Neural progenitor cell (in vitro differentiated cells): ENCODE measurements at regions not wholly inside any gene's neighbourhood (a gene's known extent, or its start where the extent isn't known, plus 50 kb on each side); places are given as distances from the start of the nearest gene placed in this dataset.
A peak's percentile ranks its signal among the peaks of the same experiment; 100 is the strongest.

Experiments
- DNase-seq: peaks from one replicate; pipeline ENCODE4 v3.0.0-alpha.2; 2016; ENCODE audit warnings: low spot score
- H2AFZ ChIP-seq: fragments of 200-600 bp; sonication (generic); replicated peaks from 2 replicates; pipeline ENCODE4 v1.6.1; 2016; ENCODE audit warnings: antibody characterized with exemption
- H3F3A ChIP-seq: fragments of 200-600 bp; sonication (generic); 2 replicates; pipeline ENCODE4 v1.6.1; 2016; ENCODE audit warnings: antibody characterized with exemption, low read depth
- H3K27ac ChIP-seq: fragments of 200-600 bp; sonication (generic); 2 replicates; pipeline ENCODE4 v1.5.1; 2016; ENCODE audit warnings: mild to moderate bottlenecking
- H3K27me3 ChIP-seq: fragments of 200-600 bp; sonication (generic); 2 replicates; pipeline ENCODE4 v1.6.1; 2016; ENCODE audit warnings: mild to moderate bottlenecking, moderate library complexity
- H3K36me3 ChIP-seq: fragments of 200-600 bp; sonication (generic); 2 replicates; pipeline ENCODE4 v1.5.1; 2016
- H3K4me1 ChIP-seq: fragments of 200-600 bp; sonication (generic); 2 replicates; pipeline ENCODE4 v1.6.1; 2016; ENCODE audit warnings: mixed run types
- H3K4me2 ChIP-seq: fragments of 200-600 bp; sonication (generic); 2 replicates; pipeline ENCODE4 v1.6.1; 2016
- H3K4me3 ChIP-seq: fragments of 200-600 bp; sonication (generic); 2 replicates; pipeline ENCODE4 v1.5.1; 2016
- H3K79me2 ChIP-seq: fragments of 200-600 bp; sonication (generic); 2 replicates; pipeline ENCODE4 v1.6.1; 2016; ENCODE audit warnings: low read depth
- H3K9ac ChIP-seq: fragments of 200-600 bp; sonication (generic); 2 replicates; pipeline ENCODE4 v1.6.1; 2016
- H3K9me3 ChIP-seq: fragments of 200-600 bp; sonication (generic); 2 replicates; pipeline ENCODE4 v1.5.1; 2016; ENCODE audit warnings: low read depth
- H4K20me1 ChIP-seq: fragments of 200-600 bp; sonication (generic); 2 replicates; pipeline ENCODE4 v1.6.1; 2016; ENCODE audit warnings: low read depth
- H3K27ac Mint-ChIP-seq: 3 replicates; pipeline ENCODE4 v1.8.0; 2021; ENCODE audit warnings: mixed read lengths
- H3K27me3 Mint-ChIP-seq: 2 replicates; pipeline ENCODE4 v1.8.0; 2022; ENCODE audit warnings: low read depth, mild to moderate bottlenecking, inconsistent platforms, moderate library complexity, mixed read lengths; ENCODE audit not compliant: insufficient read depth
- H3K36me3 Mint-ChIP-seq: 3 replicates; pipeline ENCODE4 v1.8.0; 2021; ENCODE audit warnings: mixed read lengths
- H3K4me1 Mint-ChIP-seq: 3 replicates; pipeline ENCODE4 v1.8.0; 2021; ENCODE audit warnings: mixed read lengths
- H3K4me3 Mint-ChIP-seq: 3 replicates; pipeline ENCODE4 v1.8.0; 2021; ENCODE audit warnings: mild to moderate bottlenecking, moderate library complexity, mixed read lengths
- H3K9me3 Mint-ChIP-seq: 3 replicates; pipeline ENCODE4 v1.8.0; 2020; ENCODE audit warnings: mixed read lengths
- EZH2 ChIP-seq: fragments of 200-600 bp; sonication (generic); IDR thresholded peaks from 2 replicates; pipeline ENCODE4 v1.6.1; 2017; ENCODE audit warnings: antibody characterized with exemption, mild to moderate bottlenecking, moderate library complexity
- EZH2phosphoT487 ChIP-seq: fragments of 200-600 bp; sonication (generic); IDR thresholded peaks from 2 replicates; pipeline ENCODE4 v1.6.1; 2017; ENCODE audit warnings: antibody characterized with exemption
- TF ChIP-seq, protein P1 (sequence below): fragments of 200-600 bp; sonication (generic); IDR thresholded peaks from 2 replicates; pipeline ENCODE4 v1.5.1; 2017; ENCODE audit warnings: antibody characterized with exemption, mild to moderate bottlenecking

DNA sequence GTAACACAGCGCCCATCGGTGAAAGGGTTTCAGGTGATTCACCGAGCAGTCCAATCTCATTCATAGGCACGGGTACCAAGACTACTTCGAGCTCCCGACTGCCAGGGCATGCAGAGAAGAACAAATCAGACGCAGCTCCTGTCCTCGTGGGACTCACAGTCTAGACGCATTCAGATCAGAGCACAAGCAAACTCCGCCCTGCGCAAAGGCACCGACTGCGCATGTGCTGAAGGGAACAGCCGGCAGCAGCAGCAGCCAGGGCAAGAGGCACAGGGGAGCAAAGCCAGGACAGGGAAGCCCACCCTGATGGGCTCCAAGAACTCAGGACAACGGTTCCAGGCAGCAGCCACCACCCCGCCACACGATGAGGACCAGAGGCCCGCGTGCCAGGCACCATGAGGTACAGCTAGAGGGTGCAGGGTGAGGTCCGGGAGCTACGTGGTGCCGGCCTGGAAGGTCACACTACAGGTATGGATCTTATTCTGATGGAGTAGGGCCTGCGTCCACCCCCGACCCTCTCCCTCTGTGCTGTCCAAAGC, 315.7 kb downstream of the FOXL1 start:
- peaks cover under 1% of the 10 kb centered on the region for H3K9me3 Mint-ChIP-seq
- Histone ChIP-seq H3K9ac (no peak overlapping the region), H3K36me3 (no peaks in the 10 kb centered on the region), H3K79me2 (no peaks in the 10 kb centered on the region), H3K4me2 (no peak overlapping the region), H2AFZ (no peak overlapping the region), H3K27me3 (no peaks in the 10 kb centered on the region), H3F3A (peaks cover 11% of the 10 kb centered on the region), H3K27ac (no peak overlapping the region), H3K4me1 (peaks cover 34% of the 10 kb centered on the region), H3K9me3 (no peaks in the 10 kb centered on the region), H4K20me1 (no peaks in the 10 kb centered on the region), H3K4me3 (no peak overlapping the region)
- H3K36me3 Mint-ChIP-seq: no peaks in the 10 kb centered on the region
- H3K4me3 Mint-ChIP-seq: no peak overlapping the region
- peaks cover 14% of the 10 kb centered on the region for H3K27me3 Mint-ChIP-seq
- DNase-seq: no peak
- TF ChIP-seq EZH2 (no peak), EZH2phosphoT487 (no peak)
- TF ChIP-seq, protein P1, sequence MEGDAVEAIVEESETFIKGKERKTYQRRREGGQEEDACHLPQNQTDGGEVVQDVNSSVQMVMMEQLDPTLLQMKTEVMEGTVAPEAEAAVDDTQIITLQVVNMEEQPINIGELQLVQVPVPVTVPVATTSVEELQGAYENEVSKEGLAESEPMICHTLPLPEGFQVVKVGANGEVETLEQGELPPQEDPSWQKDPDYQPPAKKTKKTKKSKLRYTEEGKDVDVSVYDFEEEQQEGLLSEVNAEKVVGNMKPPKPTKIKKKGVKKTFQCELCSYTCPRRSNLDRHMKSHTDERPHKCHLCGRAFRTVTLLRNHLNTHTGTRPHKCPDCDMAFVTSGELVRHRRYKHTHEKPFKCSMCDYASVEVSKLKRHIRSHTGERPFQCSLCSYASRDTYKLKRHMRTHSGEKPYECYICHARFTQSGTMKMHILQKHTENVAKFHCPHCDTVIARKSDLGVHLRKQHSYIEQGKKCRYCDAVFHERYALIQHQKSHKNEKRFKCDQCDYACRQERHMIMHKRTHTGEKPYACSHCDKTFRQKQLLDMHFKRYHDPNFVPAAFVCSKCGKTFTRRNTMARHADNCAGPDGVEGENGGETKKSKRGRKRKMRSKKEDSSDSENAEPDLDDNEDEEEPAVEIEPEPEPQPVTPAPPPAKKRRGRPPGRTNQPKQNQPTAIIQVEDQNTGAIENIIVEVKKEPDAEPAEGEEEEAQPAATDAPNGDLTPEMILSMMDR: no peak
- no peak overlapping the region for H3K27ac Mint-ChIP-seq
- peaks cover 28% of the 10 kb centered on the region for H3K4me1 Mint-ChIP-seq

DNA sequence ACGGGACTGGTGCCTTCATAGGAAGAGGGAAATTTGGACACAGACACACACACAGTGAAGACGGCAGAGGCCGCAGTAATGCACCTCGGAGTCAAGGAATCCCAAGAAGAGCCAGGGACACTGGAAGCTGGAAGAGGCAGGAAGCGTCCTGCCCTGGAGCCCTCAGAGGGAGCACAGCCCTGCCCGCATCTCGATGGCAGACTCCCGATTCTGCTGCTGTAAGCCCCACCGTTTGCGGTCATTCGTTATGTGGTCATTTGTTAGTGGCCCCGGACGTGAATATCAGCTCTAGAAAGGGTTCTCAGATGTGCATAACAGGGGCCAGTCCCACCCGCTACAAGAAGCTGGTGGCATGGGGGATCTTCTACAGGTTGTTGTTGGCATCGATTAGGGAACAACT, 316.6 kb downstream of the FOXL1 start:
- Histone ChIP-seq H3K27me3 (no peaks in the 10 kb centered on the region), H3K9ac (no peak overlapping the region), H3K4me2 (no peak overlapping the region), H3K4me1 (peaks cover 34% of the 10 kb centered on the region), H3K9me3 (no peaks in the 10 kb centered on the region), H3K4me3 (no peak overlapping the region), H3F3A (peaks cover 11% of the 10 kb centered on the region), H3K36me3 (no peaks in the 10 kb centered on the region), H4K20me1 (no peaks in the 10 kb centered on the region), H3K27ac (no peak overlapping the region), H2AFZ (no peak overlapping the region), H3K79me2 (no peaks in the 10 kb centered on the region)
- no peak for DNase-seq
- Mint-ChIP-seq H3K9me3 (no peaks in the 10 kb centered on the region), H3K36me3 (no peaks in the 10 kb centered on the region), H3K4me3 (no peak overlapping the region), H3K27me3 (peaks cover 12% of the 10 kb centered on the region), H3K4me1 (peaks cover 28% of the 10 kb centered on the region), H3K27ac (no peak overlapping the region)
- TF ChIP-seq EZH2phosphoT487 (no peak), EZH2 (no peak)
- TF ChIP-seq, protein P1: no peak

DNA sequence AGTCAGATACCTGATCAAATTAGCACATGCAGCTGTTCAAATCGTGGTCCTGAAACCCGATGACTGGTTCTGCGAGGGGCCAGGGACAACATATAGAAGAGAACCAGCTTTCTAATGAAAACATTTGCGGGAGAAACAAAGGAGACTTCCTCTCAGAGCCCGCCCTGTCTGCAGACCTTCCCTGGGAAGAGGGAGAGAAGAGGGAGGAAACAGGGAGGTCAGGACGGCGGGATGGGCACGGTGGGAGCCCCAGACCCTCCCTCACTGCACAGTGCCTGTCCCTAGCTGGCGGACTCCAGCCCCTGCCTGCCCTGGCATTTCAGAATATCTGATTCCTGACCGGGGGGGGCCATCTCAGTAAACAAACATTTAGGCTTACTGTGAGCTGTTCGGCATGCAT, 317.3 kb downstream of the FOXL1 start:
- Histone ChIP-seq H3K9me3 (no peaks in the 10 kb centered on the region), H3K9ac (no peak overlapping the region), H2AFZ (no peak overlapping the region), H3F3A (peaks cover 11% of the 10 kb centered on the region), H3K4me3 (no peak overlapping the region), H3K27ac (no peak overlapping the region), H3K27me3 (no peaks in the 10 kb centered on the region), H3K79me2 (no peaks in the 10 kb centered on the region), H4K20me1 (no peaks in the 10 kb centered on the region), H3K36me3 (no peaks in the 10 kb centered on the region), H3K4me2 (peak overlapping the region; percentile 8), H3K4me1 (peaks cover 34% of the 10 kb centered on the region)
- no peak overlapping the region for H3K27ac Mint-ChIP-seq
- H3K27me3 Mint-ChIP-seq: peaks cover 15% of the 10 kb centered on the region
- peaks cover 28% of the 10 kb centered on the region for H3K4me1 Mint-ChIP-seq
- H3K4me3 Mint-ChIP-seq: no peak overlapping the region
- H3K9me3 Mint-ChIP-seq: no peaks in the 10 kb centered on the region
- TF ChIP-seq EZH2phosphoT487 (no peak), EZH2 (no peak)
- TF ChIP-seq, protein P1: no peak
- no peak for DNase-seq
- H3K36me3 Mint-ChIP-seq: no peaks in the 10 kb centered on the region
